ENCODE measurements at regions not wholly inside any gene's neighbourhood (a gene's known extent, or its start where the extent isn't known, plus 50 kb on each side); places are given as distances from the start of the nearest gene placed in this dataset.

DNA sequence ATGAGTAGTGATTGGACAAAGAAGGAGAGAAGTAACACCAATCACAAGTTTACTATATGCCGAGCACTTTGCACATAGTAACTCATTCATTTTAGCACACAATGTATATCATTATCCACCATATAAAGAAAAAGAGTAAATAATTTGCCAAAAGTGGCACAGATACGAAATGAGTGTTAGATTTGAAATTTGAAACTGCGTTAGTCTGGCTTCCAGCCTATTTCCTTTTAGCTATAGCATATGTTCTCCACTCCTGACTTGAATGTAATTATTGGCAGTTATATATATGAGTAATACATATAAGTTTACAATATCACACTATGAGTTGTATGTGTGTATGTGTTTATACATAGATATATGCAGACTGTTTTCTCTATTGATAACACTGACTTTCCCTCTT lies 98.6 kb downstream of the NOL4 start:
- TF ChIP-seq, protein P1, sequence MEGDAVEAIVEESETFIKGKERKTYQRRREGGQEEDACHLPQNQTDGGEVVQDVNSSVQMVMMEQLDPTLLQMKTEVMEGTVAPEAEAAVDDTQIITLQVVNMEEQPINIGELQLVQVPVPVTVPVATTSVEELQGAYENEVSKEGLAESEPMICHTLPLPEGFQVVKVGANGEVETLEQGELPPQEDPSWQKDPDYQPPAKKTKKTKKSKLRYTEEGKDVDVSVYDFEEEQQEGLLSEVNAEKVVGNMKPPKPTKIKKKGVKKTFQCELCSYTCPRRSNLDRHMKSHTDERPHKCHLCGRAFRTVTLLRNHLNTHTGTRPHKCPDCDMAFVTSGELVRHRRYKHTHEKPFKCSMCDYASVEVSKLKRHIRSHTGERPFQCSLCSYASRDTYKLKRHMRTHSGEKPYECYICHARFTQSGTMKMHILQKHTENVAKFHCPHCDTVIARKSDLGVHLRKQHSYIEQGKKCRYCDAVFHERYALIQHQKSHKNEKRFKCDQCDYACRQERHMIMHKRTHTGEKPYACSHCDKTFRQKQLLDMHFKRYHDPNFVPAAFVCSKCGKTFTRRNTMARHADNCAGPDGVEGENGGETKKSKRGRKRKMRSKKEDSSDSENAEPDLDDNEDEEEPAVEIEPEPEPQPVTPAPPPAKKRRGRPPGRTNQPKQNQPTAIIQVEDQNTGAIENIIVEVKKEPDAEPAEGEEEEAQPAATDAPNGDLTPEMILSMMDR (IDR thresholded peaks at IDR 0.05; ENCODE audit: low read depth, low read length), result no peak
- no peak for TF ChIP-seq EZH2phosphoT487 (IDR thresholded peaks at IDR 0.05; ENCODE audit: low read depth)

All from OCI-LY3 (cell line).